ENCODE measurements at regions not wholly inside any gene's neighbourhood (a gene's known extent, or its start where the extent isn't known, plus 50 kb on each side); places are given as distances from the start of the nearest gene placed in this dataset.

- DNase-seq: no peak
Observed at GRCh38 chr6:54010340-54011276, 100.6 kb upstream of the MLIP start.

GRCh38 chr6:54011277-54011648 is 100.0 kb upstream of the MLIP start:
- no peak for DNase-seq

GRCh38 chr6:54013966-54014365 is 97.3 kb upstream of the MLIP start:
- DNase-seq: peak; percentile 76

GRCh38 chr6:54014440-54014839 is 96.8 kb upstream of the MLIP start:
- DNase-seq: peak; percentile 92

GRCh38 chr6:54017877-54018276 is 93.4 kb upstream of the MLIP start:
- DNase-seq: no peak

- DNase-seq: peak; percentile 66
Observed at GRCh38 chr6:54018722-54019121, 92.5 kb upstream of the MLIP start.

GRCh38 chr6:54019860-54020259 is 91.4 kb upstream of the MLIP start:
- DNase-seq: no peak

- DNase-seq: peak; percentile 65
Observed at GRCh38 chr6:54020334-54020733, 90.9 kb upstream of the MLIP start.

GRCh38 chr6:54026652-54027400 is 84.4 kb upstream of the MLIP start:
- no peak for DNase-seq

- no peak for DNase-seq
Observed at GRCh38 chr6:54028170-54028569, 83.1 kb upstream of the MLIP start.

- no peak for DNase-seq
Observed at GRCh38 chr6:54029187-54029586, 82.1 kb upstream of the MLIP start.

GRCh38 chr6:54031169-54031568 is 80.1 kb upstream of the MLIP start:
- no peak for DNase-seq

- no peak for DNase-seq
Observed at GRCh38 chr6:54037277-54037779, 73.9 kb upstream of the MLIP start.

- DNase-seq: no peak
Observed at GRCh38 chr6:54040545-54040944, 70.7 kb upstream of the MLIP start.

- DNase-seq: no peak
Observed at GRCh38 chr6:54041239-54041638, 70.0 kb upstream of the MLIP start.

GRCh38 chr6:54043360-54043759 is 67.9 kb upstream of the MLIP start:
- DNase-seq: no peak

GRCh38 chr6:54044059-54044458 is 67.2 kb upstream of the MLIP start:
- no peak for DNase-seq

- DNase-seq: no peak
Observed at GRCh38 chr6:54048782-54049181, 62.5 kb upstream of the MLIP start.

GRCh38 chr6:54050750-54051149 is 60.5 kb upstream of the MLIP start:
- DNase-seq: no peak

- DNase-seq: no peak
Observed at GRCh38 chr6:54053881-54054391, 57.3 kb upstream of the MLIP start.

GRCh38 chr6:54056105-54056504 is 55.1 kb upstream of the MLIP start:
- no peak for DNase-seq

GRCh38 chr6:54057058-54057457 is 54.2 kb upstream of the MLIP start:
- no peak for DNase-seq

- DNase-seq: no peak
Observed at GRCh38 chr6:54058236-54058635, 53.0 kb upstream of the MLIP start.

GRCh38 chr6:54059683-54060082 is 51.6 kb upstream of the MLIP start:
- no peak for DNase-seq

Data from NCI-H510A treated with DMSO at 0.1 percent for 48 hours (cell line).